K562 (cell line): ENCODE measurements at regions not wholly inside any gene's neighbourhood (a gene's known extent, or its start where the extent isn't known, plus 50 kb on each side); places are given as distances from the start of the nearest gene placed in this dataset.

Experiments
- ATAC-seq: fragments of 200-7000 bp; cut with Tn5 transposase; 3 replicates; pipeline ENCODE4 v1.9.1; 2020; ENCODE audit warnings: moderate library complexity
- BruUV-seq: library from RNA; stranded (reverse); fragments of 400-500 nt; replicated peaks from 2 replicates; lab custom pipeline; 2021; lab: Mats Ljungman, UMichigan
- CTCF ChIA-PET: fragments of 300-600 bp; formaldehyde crosslinking; extraction: SDS; loops from one replicate; lab custom pipeline; 2021; ENCODE audit warnings: low intra/inter-chr PET ratio; lab: Yijun Ruan, JAX
- POLR2A ChIA-PET: fragments of 300-600, 350-650 bp; sonication (Branson Sonifier 250); formaldehyde crosslinking; extraction: SDS; loops from one replicate; lab custom pipeline; 2021; ENCODE audit warnings: antibody characterized with exemption, inconsistent platforms; lab: Yijun Ruan, JAX
- DNase-seq, 4 experiments: peaks; one replicate each; pipeline versions ENCODE4 v3.0.0 to v3.0.0-alpha.2; 2011 to 2018; ENCODE audit warnings: low spot score in 3 of 4, mixed read lengths in 3 of 4; ENCODE audit errors: extremely low read depth in 1 of 4
- FAIRE-seq: peaks from 2 replicates; lab custom pipeline; 2011; peaks lifted over from hg19 to GRCh38; lab: Jason Lieb, UNC
- H2AFZ ChIP-seq: 2 replicates; pipeline ENCODE4 v1.6.0; 2011; ENCODE audit warnings: low read depth, low read length, control low read depth, inconsistent platforms
- H3K27ac ChIP-seq: fragments of 200-600 bp; 3 replicates; pipeline ENCODE4 v1.8.0; 2011; ENCODE audit warnings: low read depth, mild to moderate bottlenecking, control low read depth, inconsistent platforms, low read length, moderate library complexity, mixed read lengths; ENCODE audit errors: extremely low read depth
- H3K27me3 ChIP-seq, 2 experiments: fragments of 300-600 bp in 1 of 2; 2 replicates in 1 of 2; 3 replicates in 1 of 2; pipeline versions ENCODE4 v1.6.0 to v1.8.0; 2011; ENCODE audit warnings: inconsistent platforms in 2 of 2, low read length in 2 of 2, mild to moderate bottlenecking in 1 of 2, mixed read lengths in 1 of 2, moderate library complexity in 1 of 2; ENCODE audit not compliant: control insufficient read depth in 2 of 2, insufficient read depth in 2 of 2
- H3K36me3 ChIP-seq: fragments of 300-600 bp; 3 replicates; pipeline ENCODE4 v1.8.0; 2011; ENCODE audit warnings: mild to moderate bottlenecking, low read length, inconsistent platforms; ENCODE audit not compliant: control insufficient read depth, insufficient read depth
- H3K4me1 ChIP-seq, 2 experiments: fragments of 200-600 bp in 1 of 2; replicated peaks in 1 of 2; 2 replicates in 1 of 2; 3 replicates in 1 of 2; pipeline versions ENCODE4 v1.5.1 to v1.8.0; 2011; ENCODE audit warnings: inconsistent platforms in 2 of 2, low read length in 2 of 2, mild to moderate bottlenecking in 1 of 2, mixed read lengths in 1 of 2, moderate library complexity in 1 of 2; ENCODE audit not compliant: control insufficient read depth in 2 of 2, insufficient read depth in 2 of 2
- H3K4me2 ChIP-seq: 2 replicates; pipeline ENCODE4 v1.6.1; 2011; ENCODE audit warnings: low read length, control low read depth, inconsistent platforms, mixed read lengths; ENCODE audit not compliant: insufficient read depth
- H3K4me3 ChIP-seq: fragments of 200-600 bp; sonication (generic), shearing (Covaris generic); 2 replicates; pipeline ENCODE4 v1.5.1; 2016; ENCODE audit warnings: control low read depth, inconsistent platforms
- H3K79me2 ChIP-seq: fragments of 200-600 bp; 3 replicates; pipeline ENCODE4 v1.8.0; 2011; ENCODE audit warnings: low read length, inconsistent platforms; ENCODE audit not compliant: control insufficient read depth, insufficient read depth
- H3K9ac ChIP-seq, 2 experiments: 2 replicates each; pipeline versions ENCODE4 v1.6.0 to v1.6.1; 2011; ENCODE audit warnings: low read depth in 2 of 2, low read length in 2 of 2, control low read depth in 1 of 2, inconsistent platforms in 1 of 2, mild to moderate bottlenecking in 1 of 2, mixed read lengths in 1 of 2; ENCODE audit not compliant: insufficient read depth in 1 of 2
- H3K9me1 ChIP-seq: one replicate; pipeline ENCODE4 v1.6.0; 2011; ENCODE audit warnings: inconsistent platforms, mild to moderate bottlenecking, low read length, moderate library complexity; ENCODE audit not compliant: control insufficient read depth, insufficient read depth
- H3K9me3 ChIP-seq: replicated peaks from 2 replicates; pipeline ENCODE4 v1.5.1; 2011; ENCODE audit warnings: low read depth, low read length, inconsistent platforms; ENCODE audit not compliant: control insufficient read depth, insufficient read depth
- H4K20me1 ChIP-seq: replicated peaks from 2 replicates; pipeline ENCODE4 v1.6.1; 2011; ENCODE audit warnings: low read length, inconsistent platforms, mixed read lengths; ENCODE audit not compliant: control insufficient read depth, insufficient read depth
- COPS2 ChIP-seq: fragments of 450-650 bp; conservative IDR thresholded peaks from 2 replicates; pipeline ENCODE4 v1.6.1; 2016; ENCODE audit warnings: mild to moderate bottlenecking, moderate library complexity
- HDAC3 ChIP-seq: fragments of 450-650 bp; IDR thresholded peaks from 2 replicates; pipeline ENCODE4 v1.6.1; 2018; ENCODE audit warnings: borderline replicate concordance, mild to moderate bottlenecking, moderate library complexity; ENCODE audit not compliant: partially characterized antibody
- KAT7 ChIP-seq: sonication (generic); formaldehyde crosslinking; IDR thresholded peaks from 2 replicates; pipeline ENCODE4 v1.8.0; 2022; ENCODE audit warnings: missing genetic modification reagents, mild to moderate bottlenecking, borderline replicate concordance
- MEF2D ChIP-seq: conservative IDR thresholded peaks from 2 replicates; pipeline ENCODE4 v1.6.1; 2016; ENCODE audit warnings: low read depth, missing genetic modification characterization, missing compliant biosample characterization
- MTA3 ChIP-seq: fragments of 450-650 bp; formaldehyde crosslinking; IDR thresholded peaks from 2 replicates; pipeline ENCODE4 v1.6.1; 2017; ENCODE audit warnings: mild to moderate bottlenecking, borderline replicate concordance
- NFE2 ChIP-seq: IDR thresholded peaks from 2 replicates; pipeline ENCODE4 v1.6.1; 2014; ENCODE audit warnings: antibody characterized with exemption, low read depth
- NRF1 ChIP-seq, 2 experiments: fragments of 450-650 bp; IDR thresholded peaks in 1 of 2; conservative IDR thresholded peaks in 1 of 2; 2 replicates each; pipeline ENCODE4 v1.6.1; 2014; ENCODE audit warnings: mild to moderate bottlenecking in 2 of 2
- PHF8 ChIP-seq: fragments of 200-600 bp; sonication (generic); IDR thresholded peaks from 2 replicates; pipeline ENCODE4 v1.6.1; 2012; ENCODE audit warnings: mixed run types, mild to moderate bottlenecking, inconsistent platforms, low read length, moderate library complexity, borderline replicate concordance
- POLR2H ChIP-seq: IDR thresholded peaks from 2 replicates; pipeline ENCODE4 v1.6.1; 2016; ENCODE audit warnings: missing genetic modification characterization, low read depth, mild to moderate bottlenecking, control low read depth, missing compliant biosample characterization, moderate library complexity
- ZNF57 ChIP-seq: fragments of 450-650 bp; formaldehyde crosslinking; IDR thresholded peaks from 2 replicates; pipeline ENCODE4 v1.4.0; 2020; ENCODE audit warnings: mild to moderate bottlenecking, moderate library complexity
- ZNF644 ChIP-seq: fragments of 200-800 bp; sonication (Bioruptor generic); IDR thresholded peaks from 2 replicates; pipeline ENCODE4 v1.6.1; 2016; ENCODE audit warnings: low read depth, missing genetic modification characterization, missing compliant biosample characterization
- WGBS: fragments of 100-300 bp; shearing (Covaris generic); methylation state at CpG from one replicate; pipeline ENCODE4 v1.1.6; 2016; ENCODE audit warnings: low coverage, mixed read lengths; ENCODE audit not compliant: insufficient coverage; ENCODE audit errors: missing lambda C conversion rate; 5-methylcytosine and 5-hydroxymethylcytosine counted together
- in situ Hi-C: fragments of 300-500 bp; cut with MboI; formaldehyde crosslinking; loops from 4 replicates; pipeline ENCODE4 v1.15.0; 2018; ENCODE audit warnings: inconsistent platforms, mixed read lengths
- intact Hi-C: fragments of 100-400 bp; cut with micrococcal nuclease; formaldehyde crosslinking; loops from 2 replicates; pipeline ENCODE4 v1.14.2; 2022

DNA sequence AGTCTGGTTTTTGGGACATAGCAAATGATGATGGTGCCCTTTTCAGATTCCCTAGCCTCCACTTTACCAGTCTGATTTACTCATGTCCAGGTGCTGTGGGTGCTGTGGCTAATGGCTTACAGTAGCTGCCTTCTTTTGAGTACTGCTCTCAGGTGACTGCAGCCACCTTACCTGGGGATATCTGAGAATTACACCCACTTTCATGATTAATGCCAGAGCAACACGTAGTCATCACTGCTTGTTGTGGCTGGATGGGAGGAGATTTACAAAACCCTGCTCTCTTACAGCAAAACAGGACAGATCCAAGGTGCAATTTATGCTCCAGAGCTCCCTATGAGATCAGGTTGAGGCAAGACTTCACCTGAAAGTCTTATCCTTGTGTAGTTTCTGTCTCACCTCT is 150.6 kb downstream of the PDCD6IP start:
- WGBS: 8% methylated on average over 1 of the region's 1 CpG
- peaks cover 0 to 8% of the 10 kb centered on the region in 2 experiments; a peak in 2 of 5 replicates for H3K4me1 ChIP-seq
- no peak for FAIRE-seq
- no peaks in the 10 kb centered on the region for H3K9me1 ChIP-seq
- H4K20me1 ChIP-seq: no peaks in the 10 kb centered on the region
- TF ChIP-seq KAT7 (no peak), ZNF644 (tag) (no peak), PHF8 (no peak), COPS2 (no peak), ZNF57 (CRISPR knock-in tag) (no peak), POLR2H (no peak), HDAC3 (no peak), NRF1 (conservative IDR thresholded peaks at IDR 0.05 in 1 of 2, IDR thresholded peaks at IDR 0.05 in 1 of 2) (no peak), MEF2D (tag) (no peak), NFE2 (no peak), MTA3 (no peak)
- no peak for DNase-seq
- BruUV-seq: no TSS peak
- ChIA-PET CTCF (no interaction called here), POLR2A (interaction anchor here (0.9 to 4.3 kb wide), 3 partner anchors 8 to 12 kb away, joined by 3 to 14 read pairs (median 5); no protein-coding TSS in a partner anchor)
- no peak overlapping the region for H3K4me3 ChIP-seq
- no peak for ATAC-seq
- H3K4me2 ChIP-seq: no peak overlapping the region
- no peaks in the 10 kb centered on the region for H3K27me3 ChIP-seq
- no peaks in the 10 kb centered on the region for H3K79me2 ChIP-seq
- no peak overlapping the region for H2AFZ ChIP-seq
- in situ Hi-C loops: no loop called here
- H3K36me3 ChIP-seq: no peaks in the 10 kb centered on the region; the same call in 2 of the 3 replicates
- H3K27ac ChIP-seq: no peak overlapping the region
- intact Hi-C loops: no loop called here
- peak overlapping the region in 1 of 2 experiments; percentile 32; a peak in 1 of 4 replicates for H3K9ac ChIP-seq
- no peaks in the 10 kb centered on the region for H3K9me3 ChIP-seq
